GM21447 (cell line): ENCODE measurements at regions not wholly inside any gene's neighbourhood (a gene's known extent, or its start where the extent isn't known, plus 50 kb on each side); places are given as distances from the start of the nearest gene placed in this dataset.

Experiments used
- ATAC-seq: cut with Tn5 transposase; IDR thresholded peaks from one replicate; pipeline ENCODE4 v1.9.1; 2021; ENCODE audit not compliant: unreplicated experiment

GRCh38 chr14:38137005-38137404 lies 70.7 kb upstream of the SSTR1 start:
- ATAC-seq, result no peak

- no peak for ATAC-seq
Observed at GRCh38 chr14:38138473-38139138, 69.1 kb upstream of the SSTR1 start.

GRCh38 chr14:38139926-38140325 lies 67.8 kb upstream of the SSTR1 start:
- no peak for ATAC-seq

GRCh38 chr14:38143170-38143569 lies 64.5 kb upstream of the SSTR1 start:
- no peak for ATAC-seq

- ATAC-seq, result no peak
Observed at GRCh38 chr14:38143659-38144505, 63.8 kb upstream of the SSTR1 start.

- ATAC-seq, result no peak
Observed at GRCh38 chr14:38145142-38145541, 62.6 kb upstream of the SSTR1 start.

- no peak for ATAC-seq
Observed at GRCh38 chr14:38150075-38150474, 57.6 kb upstream of the SSTR1 start.
